ENCODE measurements at regions not wholly inside any gene's neighbourhood (a gene's known extent, or its start where the extent isn't known, plus 50 kb on each side); places are given as distances from the start of the nearest gene placed in this dataset.
A peak's percentile ranks its signal among the peaks of the same experiment; 100 is the strongest.
"Not testable (repeated sequence)": the region's sequence is repeated elsewhere in the genome, so short reads cannot be mapped to it uniquely, and the experiment has no call there.

GRCh38 chr2:58595714-58596113 lies 354.6 kb upstream of the FANCL start:
- H3K27ac Mint-ChIP-seq = no peak overlapping the region

GRCh38 chr2:58594762-58595161 lies 353.6 kb upstream of the FANCL start:
- Mint-ChIP-seq H3K4me1 (ENCODE audit: low read depth) (no peaks in the 10 kb centered on the region), H3K27ac (no peak overlapping the region), H3K9me3 (no peaks in the 10 kb centered on the region), H3K4me3 (no peak overlapping the region), H3K27me3 (ENCODE audit: low read depth) (no peaks in the 10 kb centered on the region), H3K36me3 (ENCODE audit: low read depth) (no peaks in the 10 kb centered on the region)

More at GRCh38 chr2:58595714-58596113, 354.6 kb upstream of the FANCL start:
- Mint-ChIP-seq H3K27me3 (ENCODE audit: low read depth) (no peaks in the 10 kb centered on the region), H3K36me3 (ENCODE audit: low read depth) (no peaks in the 10 kb centered on the region), H3K4me3 (no peak overlapping the region), H3K4me1 (ENCODE audit: low read depth) (no peaks in the 10 kb centered on the region), H3K9me3 (no peaks in the 10 kb centered on the region)

GRCh38 chr2:58594175-58594574 lies 353.1 kb upstream of the FANCL start:
- Mint-ChIP-seq H3K4me3 (no peak overlapping the region), H3K4me1 (ENCODE audit: low read depth) (no peaks in the 10 kb centered on the region), H3K27me3 (ENCODE audit: low read depth) (no peaks in the 10 kb centered on the region), H3K27ac (no peak overlapping the region), H3K36me3 (ENCODE audit: low read depth) (no peaks in the 10 kb centered on the region), H3K9me3 (no peaks in the 10 kb centered on the region)

DNA sequence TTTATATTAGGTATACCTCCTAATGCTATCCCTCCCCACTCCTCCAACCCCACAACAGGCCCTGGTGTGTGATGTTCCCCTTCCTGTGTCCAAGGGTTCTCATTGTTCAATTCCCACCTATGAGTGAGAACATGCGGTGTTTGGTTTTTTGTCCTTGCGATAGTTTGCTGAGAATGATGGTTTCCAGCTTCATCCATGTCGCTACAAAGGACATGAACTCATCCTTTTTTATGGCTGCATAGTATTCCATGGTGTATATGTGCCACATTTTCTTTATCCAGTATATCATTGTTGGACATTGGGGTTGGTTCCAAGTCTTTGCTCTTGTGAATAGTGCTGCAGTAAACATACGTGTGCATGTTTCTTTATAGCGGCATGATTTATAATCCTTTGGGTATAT lies 345.1 kb upstream of the FANCL start:
- not testable (repeated sequence) for H3K4me1 Mint-ChIP-seq (ENCODE audit: low read depth); H3K4me3 Mint-ChIP-seq; H3K36me3 Mint-ChIP-seq (ENCODE audit: low read depth)

GRCh38 chr2:58585233-58585632 lies 344.1 kb upstream of the FANCL start:
- Mint-ChIP-seq H3K4me1 (ENCODE audit: low read depth) (no peaks in the 10 kb centered on the region), H3K9me3 (no peaks in the 10 kb centered on the region), H3K36me3 (ENCODE audit: low read depth) (no peaks in the 10 kb centered on the region), H3K27ac (no peak overlapping the region), H3K27me3 (ENCODE audit: low read depth) (no peaks in the 10 kb centered on the region), H3K4me3 (no peak overlapping the region)

More for the DNA sequence above, 345.1 kb upstream of the FANCL start:
- not testable (repeated sequence) for H3K27me3 Mint-ChIP-seq (ENCODE audit: low read depth); H3K27ac Mint-ChIP-seq; H3K9me3 Mint-ChIP-seq

DNA sequence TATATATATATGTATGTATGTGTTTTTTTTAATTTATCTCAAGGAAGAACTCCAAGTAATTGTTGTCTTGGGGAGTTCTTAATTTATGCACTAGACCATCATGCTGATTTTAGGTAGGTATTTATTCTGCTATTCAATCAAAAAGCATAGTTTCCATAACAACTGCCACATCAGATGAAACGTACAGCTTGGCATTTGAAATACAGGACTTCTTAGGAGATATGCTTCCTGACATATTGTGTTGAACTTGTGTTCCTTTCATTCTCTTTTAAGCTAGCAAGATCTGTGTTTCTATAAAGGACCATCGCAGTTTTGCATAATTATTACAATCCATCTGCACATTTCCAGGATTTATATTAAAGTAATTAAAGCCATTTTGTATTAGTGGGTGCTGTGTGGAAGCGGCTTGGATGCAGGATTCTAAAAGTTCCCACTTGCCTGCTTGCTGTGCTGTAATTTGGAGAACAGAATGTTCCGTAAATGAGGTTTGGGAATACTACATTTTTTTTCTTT lies 343.5 kb upstream of the FANCL start:
- no peaks in the 10 kb centered on the region for H3K9me3 Mint-ChIP-seq
- H3K4me1 Mint-ChIP-seq (ENCODE audit: low read depth) = no peaks in the 10 kb centered on the region
- no peak overlapping the region for H3K27ac Mint-ChIP-seq
- H3K27me3 Mint-ChIP-seq (ENCODE audit: low read depth) = no peaks in the 10 kb centered on the region
- no peak overlapping the region for H3K4me3 Mint-ChIP-seq
- H3K36me3 Mint-ChIP-seq (ENCODE audit: low read depth) = no peaks in the 10 kb centered on the region

DNA sequence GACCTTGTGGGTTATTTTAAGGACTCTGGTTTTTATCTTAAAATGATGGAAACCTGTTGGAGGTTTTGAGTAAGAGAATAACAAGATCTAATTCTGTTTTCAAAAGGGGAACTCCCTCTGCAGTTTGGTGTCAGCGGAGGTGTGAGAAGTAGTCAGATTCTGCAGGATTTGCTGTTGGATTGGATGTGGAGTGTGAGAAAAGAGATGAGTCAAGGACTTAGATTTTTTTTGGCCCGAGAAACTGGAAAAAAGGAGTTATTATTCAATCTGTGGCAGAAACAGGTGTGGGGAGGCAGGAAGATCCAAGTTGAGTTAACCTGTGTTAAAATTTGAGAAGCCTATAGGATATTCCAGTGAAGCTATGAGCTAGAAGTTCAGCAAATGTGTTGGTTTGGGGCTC lies 337.2 kb upstream of the FANCL start:
- Mint-ChIP-seq H3K4me1 (ENCODE audit: low read depth) (no peaks in the 10 kb centered on the region), H3K27me3 (ENCODE audit: low read depth) (no peaks in the 10 kb centered on the region), H3K9me3 (no peaks in the 10 kb centered on the region), H3K4me3 (no peak overlapping the region), H3K27ac (no peak overlapping the region), H3K36me3 (ENCODE audit: low read depth) (no peaks in the 10 kb centered on the region)

DNA sequence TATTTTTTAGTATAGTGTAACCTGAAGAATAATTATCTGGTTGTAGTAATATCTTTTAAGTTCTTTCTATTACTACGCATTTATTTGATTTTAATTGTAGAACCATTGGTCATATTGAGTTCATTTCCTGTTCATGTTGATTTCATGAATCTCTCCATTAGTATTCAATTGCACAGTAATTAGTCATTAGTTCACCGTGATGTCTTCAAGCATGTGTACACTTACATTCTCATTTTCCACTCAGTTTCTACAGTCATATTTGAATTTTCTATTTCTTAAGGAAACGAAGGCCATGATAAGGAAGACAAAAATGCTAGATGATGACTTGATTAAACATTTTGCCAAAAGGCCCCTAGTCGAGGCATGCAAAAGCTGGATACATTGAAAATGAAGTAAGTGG lies 333.7 kb upstream of the FANCL start:
- peaks cover 11% of the 10 kb centered on the region for H3K4me1 Mint-ChIP-seq (ENCODE audit: low read depth)
- no peaks in the 10 kb centered on the region for H3K36me3 Mint-ChIP-seq (ENCODE audit: low read depth)
- H3K9me3 Mint-ChIP-seq = no peaks in the 10 kb centered on the region
- H3K4me3 Mint-ChIP-seq = no peak overlapping the region
- no peaks in the 10 kb centered on the region for H3K27me3 Mint-ChIP-seq (ENCODE audit: low read depth)
- H3K27ac Mint-ChIP-seq = no peak overlapping the region

DNA sequence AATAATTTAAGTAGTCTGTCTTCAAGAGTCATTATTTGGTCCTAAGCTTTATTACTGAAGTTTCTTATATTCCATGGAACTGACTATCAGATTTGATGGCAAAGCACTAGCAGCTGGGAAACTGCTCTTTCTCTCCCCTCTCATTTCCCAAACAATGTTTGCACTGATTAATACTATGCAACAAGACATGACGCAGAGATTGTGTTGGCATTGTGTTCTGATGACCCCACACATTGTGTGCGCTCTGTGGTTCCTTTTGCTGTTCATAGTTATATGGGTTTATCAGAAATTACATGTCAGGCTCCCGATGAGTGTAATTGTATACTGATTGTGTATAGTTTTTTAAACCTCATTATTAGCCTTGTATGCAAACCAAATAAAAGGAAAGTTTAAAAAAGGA lies 331.6 kb upstream of the FANCL start:
- Mint-ChIP-seq H3K36me3 (ENCODE audit: low read depth) (no peaks in the 10 kb centered on the region), H3K27ac (no peak overlapping the region), H3K27me3 (ENCODE audit: low read depth) (no peaks in the 10 kb centered on the region), H3K4me3 (no peak overlapping the region), H3K9me3 (no peaks in the 10 kb centered on the region), H3K4me1 (ENCODE audit: low read depth) (peaks cover 19% of the 10 kb centered on the region)

DNA sequence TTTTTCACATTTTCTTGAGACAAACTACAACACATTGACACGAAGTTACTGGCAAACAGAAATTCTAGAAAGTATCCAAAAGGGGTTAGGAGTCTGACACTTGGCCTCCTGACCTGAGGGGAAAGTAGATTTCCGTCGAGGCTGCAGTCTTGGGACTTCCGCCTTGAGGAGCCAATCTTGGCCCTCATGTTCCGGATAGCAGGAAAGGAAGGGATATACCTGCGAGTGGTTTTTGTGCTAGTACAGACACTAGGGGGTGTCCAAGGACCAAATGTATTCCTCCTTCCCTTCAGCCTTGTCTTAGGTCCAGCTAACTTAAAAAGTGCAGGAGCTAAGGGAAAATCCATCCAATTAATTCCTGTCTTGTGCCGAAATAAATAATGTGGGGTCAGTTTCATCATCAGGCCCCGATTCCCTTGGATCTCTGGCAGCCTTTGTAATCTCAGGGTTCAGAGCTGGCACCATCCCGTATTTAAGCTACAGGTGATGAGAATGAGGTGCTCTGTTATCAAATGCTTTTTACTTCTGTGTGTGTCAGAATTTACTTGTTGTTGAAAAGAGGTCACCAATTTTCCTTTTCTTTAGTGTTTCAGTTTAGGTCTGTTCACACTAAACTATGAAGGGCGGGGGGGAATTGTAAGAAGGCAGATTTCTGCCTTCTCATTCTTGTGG lies 330.2 kb upstream of the FANCL start:
- Mint-ChIP-seq H3K27ac (no peak overlapping the region), H3K36me3 (ENCODE audit: low read depth) (no peaks in the 10 kb centered on the region), H3K9me3 (no peaks in the 10 kb centered on the region), H3K27me3 (ENCODE audit: low read depth) (no peaks in the 10 kb centered on the region), H3K4me1 (ENCODE audit: low read depth) (peaks cover 19% of the 10 kb centered on the region), H3K4me3 (no peak overlapping the region)

- no peaks in the 10 kb centered on the region for H3K27me3 Mint-ChIP-seq (ENCODE audit: low read depth)
Measured at GRCh38 chr2:58569475-58570185, 328.5 kb upstream of the FANCL start.

GRCh38 chr2:58568901-58569300 lies 327.8 kb upstream of the FANCL start:
- H3K36me3 Mint-ChIP-seq (ENCODE audit: low read depth) = no peaks in the 10 kb centered on the region
- peaks cover 19% of the 10 kb centered on the region for H3K4me1 Mint-ChIP-seq (ENCODE audit: low read depth)
- H3K4me3 Mint-ChIP-seq = no peak overlapping the region
- no peaks in the 10 kb centered on the region for H3K9me3 Mint-ChIP-seq
- no peak overlapping the region for H3K27ac Mint-ChIP-seq
- H3K27me3 Mint-ChIP-seq (ENCODE audit: low read depth) = no peaks in the 10 kb centered on the region

More at GRCh38 chr2:58569475-58570185, 328.5 kb upstream of the FANCL start:
- Mint-ChIP-seq H3K27ac (peak overlapping the region; percentile 20), H3K9me3 (no peaks in the 10 kb centered on the region), H3K4me1 (ENCODE audit: low read depth) (peaks cover 19% of the 10 kb centered on the region), H3K36me3 (ENCODE audit: low read depth) (no peaks in the 10 kb centered on the region), H3K4me3 (no peak overlapping the region)

GRCh38 chr2:58562276-58562675 lies 321.2 kb upstream of the FANCL start:
- H3K4me3 Mint-ChIP-seq = no peak overlapping the region
- no peaks in the 10 kb centered on the region for H3K36me3 Mint-ChIP-seq (ENCODE audit: low read depth)
- H3K27me3 Mint-ChIP-seq (ENCODE audit: low read depth) = no peaks in the 10 kb centered on the region
- no peaks in the 10 kb centered on the region for H3K9me3 Mint-ChIP-seq
- H3K4me1 Mint-ChIP-seq (ENCODE audit: low read depth) = no peaks in the 10 kb centered on the region
- no peak overlapping the region for H3K27ac Mint-ChIP-seq

DNA sequence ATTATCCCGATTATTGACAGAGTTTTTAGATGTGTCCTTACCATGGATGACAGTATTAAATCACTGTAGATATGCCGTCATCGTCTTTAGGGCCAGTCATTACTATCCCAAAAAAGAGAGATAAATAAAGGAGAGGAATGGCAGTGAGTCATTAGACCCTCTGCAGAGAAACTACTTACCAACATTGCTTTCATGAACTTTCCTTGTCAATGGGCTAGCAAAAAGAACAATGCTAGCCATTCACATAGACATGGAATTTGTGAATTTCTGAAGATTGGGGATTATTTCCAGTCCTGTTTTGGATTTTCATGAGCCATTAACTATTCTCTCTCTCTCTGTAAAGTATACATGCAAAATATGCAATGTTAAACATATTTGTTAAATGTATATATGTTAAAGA lies 319.4 kb upstream of the FANCL start:
- no peak overlapping the region for H3K27ac Mint-ChIP-seq
- H3K9me3 Mint-ChIP-seq = no peaks in the 10 kb centered on the region
- H3K27me3 Mint-ChIP-seq (ENCODE audit: low read depth) = no peaks in the 10 kb centered on the region
- H3K36me3 Mint-ChIP-seq (ENCODE audit: low read depth) = no peaks in the 10 kb centered on the region
- no peak overlapping the region for H3K4me3 Mint-ChIP-seq
- no peaks in the 10 kb centered on the region for H3K4me1 Mint-ChIP-seq (ENCODE audit: low read depth)

- Mint-ChIP-seq H3K4me1 (ENCODE audit: low read depth) (no peaks in the 10 kb centered on the region), H3K9me3 (no peaks in the 10 kb centered on the region), H3K27ac (no peak overlapping the region), H3K27me3 (ENCODE audit: low read depth) (no peaks in the 10 kb centered on the region), H3K4me3 (no peak overlapping the region), H3K36me3 (ENCODE audit: low read depth) (no peaks in the 10 kb centered on the region)
Measured at GRCh38 chr2:58558881-58559280, 317.8 kb upstream of the FANCL start.

Data from T-helper 1 cell treated with Interleukin-12 subunit alpha and Interleukin-12 subunit beta and Interleukin-4 antibody, amounts not matched to agents 30 μg/mL and 1 μg/mL, for 36 hours (primary cell).